ENCODE measurements at regions not wholly inside any gene's neighbourhood (a gene's known extent, or its start where the extent isn't known, plus 50 kb on each side); places are given as distances from the start of the nearest gene placed in this dataset.

DNA sequence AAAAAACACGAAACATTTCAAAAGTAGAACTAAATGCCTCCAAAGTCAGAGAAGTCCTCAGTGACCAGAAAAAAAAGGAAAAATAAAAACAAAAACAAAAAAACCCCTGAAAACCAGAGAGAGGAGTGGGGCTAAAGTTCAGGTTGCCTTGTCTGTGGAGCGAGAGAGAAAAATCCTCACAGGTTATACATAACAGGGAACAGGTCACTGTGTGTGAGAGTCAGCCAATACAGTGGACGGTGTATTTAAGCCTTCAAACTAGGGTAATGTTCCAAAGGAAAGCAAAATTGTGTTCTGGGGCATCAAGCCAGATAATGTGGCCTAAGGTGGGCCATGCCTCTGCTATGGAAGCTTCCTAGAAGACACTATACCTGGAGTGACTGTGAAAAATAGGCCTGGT lies 216.1 kb upstream of the SUCLG2 start:
- CTCF ChIA-PET: no interaction called here
- TF ChIP-seq POLR2AphosphoS2 (conservative IDR thresholded peaks at IDR 0.05; ENCODE audit: low read length) (no peak), SMC3 (IDR thresholded peaks at IDR 0.05) (no peak), ZFP36 (IDR thresholded peaks at IDR 0.05; ENCODE audit: borderline replicate concordance, partially characterized antibody) (no peak), BHLHE40 (IDR thresholded peaks at IDR 0.05; ENCODE audit: low read depth, low read length) (no peak), MAZ (IDR thresholded peaks at IDR 0.05; ENCODE audit: borderline replicate concordance, low read depth, low read length) (no peak), CHD4 (IDR thresholded peaks at IDR 0.05; ENCODE audit: borderline replicate concordance) (no peak)
- TF ChIP-seq, protein P1, sequence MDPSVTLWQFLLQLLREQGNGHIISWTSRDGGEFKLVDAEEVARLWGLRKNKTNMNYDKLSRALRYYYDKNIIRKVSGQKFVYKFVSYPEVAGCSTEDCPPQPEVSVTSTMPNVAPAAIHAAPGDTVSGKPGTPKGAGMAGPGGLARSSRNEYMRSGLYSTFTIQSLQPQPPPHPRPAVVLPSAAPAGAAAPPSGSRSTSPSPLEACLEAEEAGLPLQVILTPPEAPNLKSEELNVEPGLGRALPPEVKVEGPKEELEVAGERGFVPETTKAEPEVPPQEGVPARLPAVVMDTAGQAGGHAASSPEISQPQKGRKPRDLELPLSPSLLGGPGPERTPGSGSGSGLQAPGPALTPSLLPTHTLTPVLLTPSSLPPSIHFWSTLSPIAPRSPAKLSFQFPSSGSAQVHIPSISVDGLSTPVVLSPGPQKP (IDR thresholded peaks at IDR 0.05; ENCODE audit: low read depth, low read length): no peak
- ATAC-seq (no peak), FAIRE-seq (no peak), DNase-seq (ENCODE audit: low read depth in 1 of 2, low spot score in 1 of 2) (no peak)
- Histone ChIP-seq H3K4me1 (peaks cover 8% of the 10 kb centered on the region), H3K4me3 (no peak overlapping the region), H3K27ac (no peak overlapping the region), H3K9me3 (no peaks in the 10 kb centered on the region), H3K4me2 (no peak overlapping the region)
- 78% methylated on average over 3 of the region's 3 CpGs for WGBS (ENCODE audit: missing lambda C conversion rate)
- POLR2A ChIA-PET: no interaction called here

- no peak for ATAC-seq
- H3K4me2 ChIP-seq: no peak overlapping the region
- H3K4me3 ChIP-seq: no peak overlapping the region
- CTCF ChIA-PET: interaction anchor here (1.2 kb wide), 1 partner anchor 16 kb away, joined by 3 read pairs; no protein-coding TSS in a partner anchor
- no peak overlapping the region for H3K27ac ChIP-seq
- H3K9me3 ChIP-seq: no peaks in the 10 kb centered on the region
- FAIRE-seq: no peak
- no peaks in the 10 kb centered on the region for H3K4me1 ChIP-seq
- WGBS (ENCODE audit: missing lambda C conversion rate): 68% methylated on average over 6 of the region's 6 CpGs
- TF ChIP-seq HDAC2 (IDR thresholded peaks at IDR 0.05) (no peak), MYC (IDR thresholded peaks at IDR 0.05; ENCODE audit: borderline replicate concordance, low read length) (no peak), ESRRA (IDR thresholded peaks at IDR 0.05; ENCODE audit: borderline replicate concordance, low read length) (no peak), NFE2L2 (conservative IDR thresholded peaks at IDR 0.05; ENCODE audit: low read length) (no peak), RCOR1 (IDR thresholded peaks at IDR 0.05; ENCODE audit: low read depth, low read length) (no peak), GATA3 (IDR thresholded peaks at IDR 0.05; ENCODE audit: borderline replicate concordance) (no peak), CHD4 (IDR thresholded peaks at IDR 0.05; ENCODE audit: borderline replicate concordance) (no peak), SREBF2 (IDR thresholded peaks at IDR 0.05) (no peak), ATOH8 (CRISPR knock-in tag; IDR thresholded peaks at IDR 0.05; ENCODE audit: low read depth) (no peak), CBX2 (IDR thresholded peaks at IDR 0.05; ENCODE audit: borderline replicate concordance, low read depth) (no peak), KDM1A (IDR thresholded peaks at IDR 0.05; ENCODE audit: low read depth) (no peak), PHF8 (IDR thresholded peaks at IDR 0.05; ENCODE audit: borderline replicate concordance, low read depth) (no peak), BHLHE40 (IDR thresholded peaks at IDR 0.05; ENCODE audit: low read depth, low read length) (no peak), POLR2AphosphoS2 (conservative IDR thresholded peaks at IDR 0.05; ENCODE audit: low read length) (no peak), SMC3 (IDR thresholded peaks at IDR 0.05) (no peak), EP300 (IDR thresholded peaks at IDR 0.05) (no peak), MAFK (IDR thresholded peaks at IDR 0.05; ENCODE audit: partially characterized antibody) (no peak), MAZ (IDR thresholded peaks at IDR 0.05; ENCODE audit: borderline replicate concordance, low read depth, low read length) (no peak), RARB (CRISPR knock-in tag; IDR thresholded peaks at IDR 0.05) (no peak), FOXS1 (CRISPR knock-in tag; IDR thresholded peaks at IDR 0.05) (no peak)
- DNase-seq (ENCODE audit: low read depth in 1 of 2, low spot score in 1 of 2): no peak
- POLR2A ChIA-PET: no interaction called here
Measured at GRCh38 chr3:67866571-67866970, 212.2 kb upstream of the SUCLG2 start.

DNA sequence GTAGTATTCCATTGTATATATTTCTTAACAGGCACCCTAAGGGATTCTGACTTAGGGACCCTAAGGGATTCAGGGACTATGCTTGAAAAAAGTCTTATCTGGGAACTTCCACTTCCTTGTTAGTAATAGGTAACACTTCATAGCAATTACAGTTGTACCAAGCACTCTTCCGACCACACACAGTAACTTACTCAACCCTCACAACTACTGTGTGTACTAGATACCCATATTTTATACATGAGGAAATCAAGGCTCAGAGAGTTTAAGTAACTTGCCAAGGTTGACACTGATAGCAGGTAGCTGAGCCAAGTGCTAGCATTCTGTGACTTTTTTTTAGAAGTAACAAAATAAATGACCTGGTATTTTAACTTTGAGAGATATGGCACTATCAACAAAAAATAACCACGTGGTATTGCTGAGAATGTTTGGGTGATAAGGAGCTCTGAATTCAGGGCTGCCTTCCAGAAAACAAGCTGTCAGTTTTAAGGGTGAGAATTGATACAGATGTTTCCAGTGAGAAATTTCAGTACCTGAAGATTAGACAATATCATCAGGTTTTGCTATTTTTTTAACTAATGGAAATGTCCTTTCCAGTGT lies 210.3 kb upstream of the SUCLG2 start:
- ATAC-seq (no peak), FAIRE-seq (no peak), DNase-seq (ENCODE audit: low read depth in 1 of 2, low spot score in 1 of 2) (no peak)
- no peak overlapping the region for H3K4me3 ChIP-seq
- ChIA-PET POLR2A (no interaction called here), CTCF (no interaction called here)
- H3K27ac ChIP-seq: no peak overlapping the region
- no peaks in the 10 kb centered on the region for H3K9me3 ChIP-seq
- no peaks in the 10 kb centered on the region for H3K4me1 ChIP-seq
- 23% methylated on average over 2 of the region's 2 CpGs for WGBS (ENCODE audit: missing lambda C conversion rate)
- no peak overlapping the region for H3K4me2 ChIP-seq
- TF ChIP-seq ZC3H11A (IDR thresholded peaks at IDR 0.05): no peak
- no peak for TF ChIP-seq POLR2AphosphoS2 (conservative IDR thresholded peaks at IDR 0.05; ENCODE audit: low read length)
- TF ChIP-seq RCOR1 (IDR thresholded peaks at IDR 0.05; ENCODE audit: low read depth, low read length): no peak
- TF ChIP-seq, protein P2, sequence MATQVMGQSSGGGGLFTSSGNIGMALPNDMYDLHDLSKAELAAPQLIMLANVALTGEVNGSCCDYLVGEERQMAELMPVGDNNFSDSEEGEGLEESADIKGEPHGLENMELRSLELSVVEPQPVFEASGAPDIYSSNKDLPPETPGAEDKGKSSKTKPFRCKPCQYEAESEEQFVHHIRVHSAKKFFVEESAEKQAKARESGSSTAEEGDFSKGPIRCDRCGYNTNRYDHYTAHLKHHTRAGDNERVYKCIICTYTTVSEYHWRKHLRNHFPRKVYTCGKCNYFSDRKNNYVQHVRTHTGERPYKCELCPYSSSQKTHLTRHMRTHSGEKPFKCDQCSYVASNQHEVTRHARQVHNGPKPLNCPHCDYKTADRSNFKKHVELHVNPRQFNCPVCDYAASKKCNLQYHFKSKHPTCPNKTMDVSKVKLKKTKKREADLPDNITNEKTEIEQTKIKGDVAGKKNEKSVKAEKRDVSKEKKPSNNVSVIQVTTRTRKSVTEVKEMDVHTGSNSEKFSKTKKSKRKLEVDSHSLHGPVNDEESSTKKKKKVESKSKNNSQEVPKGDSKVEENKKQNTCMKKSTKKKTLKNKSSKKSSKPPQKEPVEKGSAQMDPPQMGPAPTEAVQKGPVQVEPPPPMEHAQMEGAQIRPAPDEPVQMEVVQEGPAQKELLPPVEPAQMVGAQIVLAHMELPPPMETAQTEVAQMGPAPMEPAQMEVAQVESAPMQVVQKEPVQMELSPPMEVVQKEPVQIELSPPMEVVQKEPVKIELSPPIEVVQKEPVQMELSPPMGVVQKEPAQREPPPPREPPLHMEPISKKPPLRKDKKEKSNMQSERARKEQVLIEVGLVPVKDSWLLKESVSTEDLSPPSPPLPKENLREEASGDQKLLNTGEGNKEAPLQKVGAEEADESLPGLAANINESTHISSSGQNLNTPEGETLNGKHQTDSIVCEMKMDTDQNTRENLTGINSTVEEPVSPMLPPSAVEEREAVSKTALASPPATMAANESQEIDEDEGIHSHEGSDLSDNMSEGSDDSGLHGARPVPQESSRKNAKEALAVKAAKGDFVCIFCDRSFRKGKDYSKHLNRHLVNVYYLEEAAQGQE (IDR thresholded peaks at IDR 0.05): no peak
- no peak for TF ChIP-seq KDM1A (IDR thresholded peaks at IDR 0.05; ENCODE audit: low read depth)
- TF ChIP-seq PBX3 (IDR thresholded peaks at IDR 0.05): no peak
- no peak for TF ChIP-seq CTCF (IDR thresholded peaks at IDR 0.05)

Data from A549 (cell line).